SK-N-SH (cell line): ENCODE measurements at regions not wholly inside any gene's neighbourhood (a gene's known extent, or its start where the extent isn't known, plus 50 kb on each side); places are given as distances from the start of the nearest gene placed in this dataset.

Experiments used
- CTCF ChIA-PET: fragments of 300-600, 350-600 bp; formaldehyde crosslinking; extraction: SDS; loops from one replicate; lab custom pipeline; 2021; lab: Yijun Ruan, JAX
- POLR2A ChIA-PET: fragments of 350-600 bp; sonication (Branson Sonifier 250); formaldehyde crosslinking; extraction: SDS; loops from one replicate; lab custom pipeline; 2020; ENCODE audit warnings: antibody characterized with exemption, inconsistent platforms; lab: Yijun Ruan, JAX
- DNase-seq: peaks from one replicate; pipeline ENCODE4 v3.0.0; 2012
- H2AFZ ChIP-seq: fragments of 200-600 bp; sonication (generic); 2 replicates; pipeline ENCODE4 v1.8.1; 2016; ENCODE audit warnings: antibody characterized with exemption, mild to moderate bottlenecking, low read depth
- H3F3A ChIP-seq: fragments of 200-600 bp; sonication (generic); replicated peaks from 2 replicates; pipeline ENCODE3; 2016; ENCODE audit warnings: antibody characterized with exemption, mild to moderate bottlenecking; ENCODE audit not compliant: insufficient read depth
- H3K27ac ChIP-seq, 2 experiments: fragments of 200-500 bp in 1 of 2; fragments of 200-600 bp in 1 of 2; sonication (Bioruptor generic) in 1 of 2; sonication (generic), shearing (Covaris generic) in 1 of 2; 2 replicates each; pipeline versions ENCODE4 v1.5.1 to v1.6.1; 2014 to 2016; ENCODE audit warnings: low read depth in 2 of 2, inconsistent platforms in 1 of 2, low read length in 1 of 2, mild to moderate bottlenecking in 1 of 2, mixed read lengths in 1 of 2
- H3K27me3 ChIP-seq: fragments of 200-600 bp; sonication (generic), shearing (Covaris generic); 2 replicates; pipeline ENCODE4 v1.6.1; 2016; ENCODE audit warnings: mixed run types; ENCODE audit not compliant: insufficient read depth
- H3K36me3 ChIP-seq, 2 experiments: fragments of 200-500 bp in 1 of 2; fragments of 200-600 bp in 1 of 2; sonication (Bioruptor generic) in 1 of 2; sonication (generic) in 1 of 2; replicated peaks in 1 of 2; 2 replicates each; pipeline versions ENCODE3 to v1.5.1; 2014 to 2016; ENCODE audit warnings: low read length in 1 of 2, mild to moderate bottlenecking in 1 of 2; ENCODE audit not compliant: insufficient read depth in 2 of 2, control insufficient read depth in 1 of 2
- H3K4me1 ChIP-seq, 2 experiments: fragments of 200-500 bp in 1 of 2; fragments of 200-600 bp in 1 of 2; sonication (Bioruptor generic) in 1 of 2; sonication (generic), shearing (Covaris generic) in 1 of 2; 2 replicates each; pipeline versions ENCODE4 v1.5.1 to v1.6.1; 2014 to 2016; ENCODE audit warnings: low read depth in 1 of 2, low read length in 1 of 2, mixed run types in 1 of 2; ENCODE audit not compliant: insufficient read depth in 2 of 2, control insufficient read depth in 1 of 2
- H3K4me2 ChIP-seq: fragments of 200-600 bp; sonication (generic), shearing (Covaris generic); 2 replicates; pipeline ENCODE4 v1.6.1; 2017; ENCODE audit warnings: mixed run types
- H3K4me3 ChIP-seq, 2 experiments: fragments of 200-500 bp in 1 of 2; fragments of 200-600 bp in 1 of 2; sonication (Bioruptor generic) in 1 of 2; sonication (generic), shearing (Covaris generic) in 1 of 2; 2 replicates each; pipeline versions ENCODE4 v1.5.1 to v1.8.1; 2014 to 2016; ENCODE audit warnings: low read depth in 2 of 2, inconsistent platforms in 1 of 2, low read length in 1 of 2, mild to moderate bottlenecking in 1 of 2, mixed read lengths in 1 of 2, moderate library complexity in 1 of 2
- H3K79me2 ChIP-seq: fragments of 200-600 bp; sonication (generic); 2 replicates; pipeline ENCODE4 v1.8.1; 2017; ENCODE audit warnings: mild to moderate bottlenecking; ENCODE audit not compliant: insufficient read depth
- H3K9ac ChIP-seq: fragments of 200-600 bp; sonication (generic); 2 replicates; pipeline ENCODE4 v1.6.1; 2017; ENCODE audit warnings: mixed run types
- H3K9me2 ChIP-seq: fragments of 200-600 bp; sonication (generic); 2 replicates; pipeline ENCODE4 v1.6.1; 2017; ENCODE audit warnings: mixed run types
- H3K9me3 ChIP-seq: fragments of 200-600 bp; sonication (generic); 2 replicates; pipeline ENCODE4 v1.6.1; 2017; ENCODE audit warnings: mixed run types, mild to moderate bottlenecking, moderate library complexity
- H4K20me1 ChIP-seq: fragments of 200-600 bp; sonication (generic); 2 replicates; pipeline ENCODE4 v1.6.1; 2017; ENCODE audit warnings: mild to moderate bottlenecking, mixed run types; ENCODE audit not compliant: insufficient read depth
- EP300 ChIP-seq, 2 experiments: IDR thresholded peaks; 2 replicates each; pipeline versions ENCODE4 v1.4.0 to v1.6.1; 2012; ENCODE audit warnings: borderline replicate concordance in 1 of 2, low read depth in 1 of 2, low read length in 1 of 2
- FOSL2 ChIP-seq: IDR thresholded peaks from 2 replicates; pipeline ENCODE4 v1.4.0; 2012; ENCODE audit warnings: low read depth, mild to moderate bottlenecking, moderate library complexity, borderline replicate concordance
- FOXM1 ChIP-seq: IDR thresholded peaks from 2 replicates; pipeline ENCODE4 v1.4.0; 2012; ENCODE audit warnings: low read depth, mild to moderate bottlenecking
- GABPA ChIP-seq: IDR thresholded peaks from 2 replicates; pipeline ENCODE4 v1.4.0; 2012; ENCODE audit warnings: low read depth, mild to moderate bottlenecking
- GATA2 ChIP-seq: sonication (generic); formaldehyde crosslinking; IDR thresholded peaks from 2 replicates; pipeline ENCODE4 v1.5.0; 2020; ENCODE audit warnings: mild to moderate bottlenecking, missing genetic modification reagents
- IRF3 ChIP-seq: fragments of 150-350 bp; IDR thresholded peaks from 2 replicates; pipeline ENCODE4 v1.6.1; 2016; ENCODE audit warnings: mild to moderate bottlenecking, low read depth, low read length
- MAX ChIP-seq: IDR thresholded peaks from 2 replicates; pipeline ENCODE4 v1.4.0; 2012; ENCODE audit warnings: low read depth
- POLR2AphosphoS5 ChIP-seq: IDR thresholded peaks from 2 replicates; pipeline ENCODE4 v1.6.1; 2012; ENCODE audit warnings: low read depth, low read length
- RAD21 ChIP-seq: IDR thresholded peaks from 2 replicates; pipeline ENCODE4 v1.6.1; 2012; ENCODE audit warnings: mild to moderate bottlenecking, low read length
- RCOR1 ChIP-seq: fragments of 150-350 bp; IDR thresholded peaks from 2 replicates; pipeline ENCODE4 v1.6.1; 2017; ENCODE audit warnings: antibody characterized with exemption, low read length
- REST ChIP-seq: IDR thresholded peaks from 2 replicates; pipeline ENCODE4 v1.6.1; 2012; ENCODE audit warnings: mild to moderate bottlenecking, low read depth, low read length, moderate library complexity
- RFX5 ChIP-seq: IDR thresholded peaks from 2 replicates; pipeline ENCODE4 v1.6.1; 2012; ENCODE audit warnings: mild to moderate bottlenecking, improper control_type of control experiment, low read length
- YY1 ChIP-seq: IDR thresholded peaks from 2 replicates; pipeline ENCODE4 v1.4.0; 2012; ENCODE audit warnings: low read depth, mild to moderate bottlenecking
- whole genome bisulfite sequencing: methylation state at CpG from one replicate; pipeline ENCODE4 v1.1.6; 2017; ENCODE audit warnings: low lambda C conversion rate; 5-methylcytosine and 5-hydroxymethylcytosine counted together

- Histone ChIP-seq H3K27ac (no peak overlapping the region), H3K4me1 (peaks cover 17 to 29% of the 10 kb centered on the region in 2 experiments; a peak in 3 of 4 replicates), H3K4me3 (no peak overlapping the region), H3K9ac (no peak overlapping the region), H3K36me3 (no peaks in the 10 kb centered on the region), H3K9me2 (no peaks in the 10 kb centered on the region), H3K79me2 (no peaks in the 10 kb centered on the region), H4K20me1 (no peaks in the 10 kb centered on the region), H3K27me3 (no peaks in the 10 kb centered on the region), H3K4me2 (no peak overlapping the region), H3K9me3 (no peaks in the 10 kb centered on the region), H3F3A (peaks cover 8% of the 10 kb centered on the region), H2AFZ (no peak overlapping the region)
- DNase-seq: no peak
- ChIA-PET POLR2A (no interaction called here), CTCF (interaction anchor here (1.0 to 1.6 kb wide), 2 partner anchors 33 to 223 kb away, joined by 3 to 4 read pairs; no protein-coding TSS in a partner anchor)
- WGBS: 91% methylated on average over 14 of the region's 16 CpGs
- TF ChIP-seq RCOR1 (no peak), REST (no peak), RFX5 (no peak), FOXM1 (no peak), EP300 (IDR thresholded peaks at IDR 0.05; ENCODE audit: borderline replicate concordance in 1 of 2, low read depth in 1 of 2, low read length in 1 of 2) (no peak), FOSL2 (no peak), IRF3 (no peak), POLR2AphosphoS5 (no peak), YY1 (no peak), MAX (no peak), GATA2 (CRISPR knock-in tag) (no peak), RAD21 (no peak), GABPA (no peak)
Observed at GRCh38 chr2:9107168-9108025, 99.2 kb upstream of the ASAP2 start.
